GM12878 (cell line): ENCODE measurements at regions not wholly inside any gene's neighbourhood (a gene's known extent, or its start where the extent isn't known, plus 50 kb on each side); places are given as distances from the start of the nearest gene placed in this dataset.

Experiments used
- ATAC-seq: fragments of 200-7000 bp; cut with Tn5 transposase; 3 replicates; pipeline ENCODE4 v1.9.1; 2020; ENCODE audit warnings: mild to moderate bottlenecking, moderate library complexity
- BruUV-seq: library from RNA; stranded (reverse); fragments of 400-500 nt; replicated peaks from 2 replicates; lab custom pipeline; 2021; lab: Mats Ljungman, UMichigan
- CTCF ChIA-PET: fragments of 300-600 bp; sonication (Branson Sonifier 250); formaldehyde crosslinking; extraction: SDS; loops from one replicate; lab custom pipeline; 2021; ENCODE audit warnings: inconsistent platforms; lab: Yijun Ruan, JAX
- POLR2A ChIA-PET: fragments of 350-600 bp; formaldehyde crosslinking; extraction: SDS; loops from one replicate; lab custom pipeline; 2021; ENCODE audit warnings: inconsistent platforms; lab: Charles Lee
- RAD21 ChIA-PET: fragments of 300-600 bp; sonication (Branson Sonifier 250); formaldehyde crosslinking; loops from one replicate; lab custom pipeline; 2023; ENCODE audit warnings: antibody characterized with exemption; ENCODE audit not compliant: unreplicated experiment; lab: Charles Lee
- SMC1A ChIA-PET: fragments of 300-600 bp; sonication (Branson Sonifier 250); formaldehyde crosslinking; loops from one replicate; lab custom pipeline; 2023; ENCODE audit not compliant: unreplicated experiment, uncharacterized antibody; lab: Charles Lee
- DNase-seq: peaks from one replicate; pipeline ENCODE4 v3.0.0-alpha.2; 2011; ENCODE audit warnings: low read depth, low spot score
- FAIRE-seq: peaks from 3 replicates; lab custom pipeline; 2011; peaks lifted over from hg19 to GRCh38; lab: Jason Lieb, UNC
- H2AFZ ChIP-seq: 2 replicates; pipeline ENCODE4 v1.6.0; 2011; ENCODE audit warnings: low read depth, low read length, control low read depth; ENCODE audit not compliant: control insufficient read depth
- H3K27ac ChIP-seq: 2 replicates; pipeline ENCODE4 v1.5.1; 2011; ENCODE audit warnings: control low read depth; ENCODE audit not compliant: control insufficient read depth, insufficient read depth
- H3K27me3 ChIP-seq, 2 experiments: replicated peaks in 1 of 2; 2 replicates each; pipeline versions ENCODE4 v1.6.0 to v1.6.1; 2011; ENCODE audit warnings: low read length in 1 of 2; ENCODE audit not compliant: control insufficient read depth in 2 of 2, insufficient read depth in 2 of 2
- H3K36me3 ChIP-seq, 2 experiments: 2 replicates each; pipeline ENCODE4 v1.5.1; 2011; ENCODE audit warnings: low read length in 1 of 2; ENCODE audit not compliant: control insufficient read depth in 2 of 2, insufficient read depth in 2 of 2
- H3K4me1 ChIP-seq: 2 replicates; pipeline ENCODE4 v1.6.1; 2011; ENCODE audit warnings: mild to moderate bottlenecking, low read length, moderate library complexity, mixed read lengths; ENCODE audit not compliant: control insufficient read depth, insufficient read depth
- H3K4me2 ChIP-seq: 2 replicates; pipeline ENCODE4 v1.6.0; 2011; ENCODE audit warnings: control low read depth; ENCODE audit not compliant: control insufficient read depth, insufficient read depth
- H3K4me3 ChIP-seq: fragments of 200-600 bp; sonication (generic); 2 replicates; pipeline ENCODE4 v1.5.1; 2016
- H3K79me2 ChIP-seq: 2 replicates; pipeline ENCODE4 v1.6.0; 2011; ENCODE audit warnings: low read length; ENCODE audit not compliant: control insufficient read depth, insufficient read depth
- H3K9ac ChIP-seq: 2 replicates; pipeline ENCODE4 v1.8.0; 2011; ENCODE audit warnings: low read length, control low read depth, mixed read lengths; ENCODE audit not compliant: control insufficient read depth, insufficient read depth
- H3K9me3 ChIP-seq: replicated peaks from 3 replicates; pipeline ENCODE4 v1.5.1; 2011; ENCODE audit warnings: mild to moderate bottlenecking, low read length; ENCODE audit not compliant: control insufficient read depth, insufficient read depth
- H4K20me1 ChIP-seq: 2 replicates; pipeline ENCODE4 v1.6.0; 2011; ENCODE audit not compliant: control insufficient read depth, insufficient read depth
- CBX3 ChIP-seq: fragments of 200-600 bp; sonication (generic); IDR thresholded peaks from 2 replicates; pipeline ENCODE4 v1.6.1; 2016; ENCODE audit warnings: low read depth, borderline replicate concordance
- CBX5 ChIP-seq: sonication (generic); IDR thresholded peaks from 2 replicates; pipeline ENCODE4 v1.6.1; 2016; ENCODE audit warnings: low read depth, moderate library complexity, mild to moderate bottlenecking, inconsistent platforms
- CHD1 ChIP-seq: IDR thresholded peaks from 2 replicates; pipeline ENCODE4 v1.6.1; 2012; ENCODE audit warnings: low read depth, low read length, improper control_type of control experiment
- NBN ChIP-seq: fragments of 450-650 bp; IDR thresholded peaks from 2 replicates; pipeline ENCODE4 v1.6.1; 2016
- NFYB ChIP-seq: IDR thresholded peaks from 2 replicates; pipeline ENCODE4 v1.6.1; 2011; ENCODE audit warnings: low read depth, mild to moderate bottlenecking, low read length, improper control_type of control experiment, moderate library complexity; ENCODE audit not compliant: insufficient read depth
- REST ChIP-seq: IDR thresholded peaks from 2 replicates; pipeline ENCODE4 v1.6.1; 2012; ENCODE audit warnings: mild to moderate bottlenecking, low read depth, low read length
- ZSCAN29 ChIP-seq: fragments of 450-650 bp; IDR thresholded peaks from 2 replicates; pipeline ENCODE4 v1.6.1; 2017; ENCODE audit warnings: mild to moderate bottlenecking, moderate library complexity
- WGBS: methylation state at CpG from one replicate; pipeline ENCODE4 v1.1.6; 2016; ENCODE audit warnings: low lambda C conversion rate; ENCODE audit not compliant: insufficient replicate concordance, insufficient coverage; ENCODE audit errors: missing lambda C conversion rate; 5-methylcytosine and 5-hydroxymethylcytosine counted together
- in situ Hi-C: fragments of 300-500 bp; cut with MboI; formaldehyde crosslinking; loops from 9 replicates; pipeline ENCODE4 v1.14.3; 2018; ENCODE audit warnings: mixed read lengths
- intact Hi-C: fragments of 100-400 bp; cut with micrococcal nuclease; formaldehyde crosslinking; loops from one replicate; pipeline ENCODE4 v1.14.2; 2022; ENCODE audit not compliant: unreplicated experiment
- TF ChIP-seq, protein P1 (sequence below): fragments of 450-650 bp; IDR thresholded peaks from 2 replicates; pipeline ENCODE4 v1.6.1; 2017; ENCODE audit warnings: mild to moderate bottlenecking, low read depth, inconsistent platforms; ENCODE audit not compliant: poor library complexity, severe bottlenecking
- TF ChIP-seq, protein P2 (sequence below): fragments of 450-650 bp; IDR thresholded peaks from 2 replicates; pipeline ENCODE4 v1.6.1; 2016; ENCODE audit warnings: mild to moderate bottlenecking

- no peaks in the 10 kb centered on the region for H3K36me3 ChIP-seq
- TF ChIP-seq NBN: no peak
- TF ChIP-seq CHD1: no peak
- TF ChIP-seq, protein P1, sequence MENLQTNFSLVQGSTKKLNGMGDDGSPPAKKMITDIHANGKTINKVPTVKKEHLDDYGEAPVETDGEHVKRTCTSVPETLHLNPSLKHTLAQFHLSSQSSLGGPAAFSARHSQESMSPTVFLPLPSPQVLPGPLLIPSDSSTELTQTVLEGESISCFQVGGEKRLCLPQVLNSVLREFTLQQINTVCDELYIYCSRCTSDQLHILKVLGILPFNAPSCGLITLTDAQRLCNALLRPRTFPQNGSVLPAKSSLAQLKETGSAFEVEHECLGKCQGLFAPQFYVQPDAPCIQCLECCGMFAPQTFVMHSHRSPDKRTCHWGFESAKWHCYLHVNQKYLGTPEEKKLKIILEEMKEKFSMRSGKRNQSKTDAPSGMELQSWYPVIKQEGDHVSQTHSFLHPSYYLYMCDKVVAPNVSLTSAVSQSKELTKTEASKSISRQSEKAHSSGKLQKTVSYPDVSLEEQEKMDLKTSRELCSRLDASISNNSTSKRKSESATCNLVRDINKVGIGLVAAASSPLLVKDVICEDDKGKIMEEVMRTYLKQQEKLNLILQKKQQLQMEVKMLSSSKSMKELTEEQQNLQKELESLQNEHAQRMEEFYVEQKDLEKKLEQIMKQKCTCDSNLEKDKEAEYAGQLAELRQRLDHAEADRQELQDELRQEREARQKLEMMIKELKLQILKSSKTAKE: no peak
- no peak for DNase-seq
- H4K20me1 ChIP-seq: no peaks in the 10 kb centered on the region
- ChIA-PET SMC1A (interaction anchor here (0.5 to 1.6 kb wide), 4 partner anchors 9 to 433 kb away, joined by 3 to 4 read pairs (median 3); no protein-coding TSS in a partner anchor), CTCF (interaction anchor here (0.6 to 2.4 kb wide), 2 partner anchors 13 to 155 kb away, joined by 3 to 10 read pairs; no protein-coding TSS in a partner anchor), RAD21 (no interaction called here), POLR2A (no interaction called here)
- FAIRE-seq: no peak
- H3K9ac ChIP-seq: no peak overlapping the region
- intact Hi-C loops (no loop called here), in situ Hi-C loops (no loop called here)
- ATAC-seq: no peak
- H3K4me3 ChIP-seq: no peak overlapping the region
- no peak overlapping the region for H2AFZ ChIP-seq
- WGBS: 34% methylated on average over 4 of the region's 4 CpGs
- H3K79me2 ChIP-seq: no peaks in the 10 kb centered on the region
- no TSS peak for BruUV-seq
- H3K4me2 ChIP-seq: no peak overlapping the region
- no peaks in the 10 kb centered on the region for H3K4me1 ChIP-seq
- H3K27me3 ChIP-seq: peaks cover 0 to 11% of the 10 kb centered on the region in 2 experiments; a peak in 3 of 4 replicates
- H3K9me3 ChIP-seq: no peaks in the 10 kb centered on the region
- no peak overlapping the region for H3K27ac ChIP-seq
Observed at GRCh38 chr1:117689997-117690625, 84.3 kb downstream of the TENT5C start.

DNA sequence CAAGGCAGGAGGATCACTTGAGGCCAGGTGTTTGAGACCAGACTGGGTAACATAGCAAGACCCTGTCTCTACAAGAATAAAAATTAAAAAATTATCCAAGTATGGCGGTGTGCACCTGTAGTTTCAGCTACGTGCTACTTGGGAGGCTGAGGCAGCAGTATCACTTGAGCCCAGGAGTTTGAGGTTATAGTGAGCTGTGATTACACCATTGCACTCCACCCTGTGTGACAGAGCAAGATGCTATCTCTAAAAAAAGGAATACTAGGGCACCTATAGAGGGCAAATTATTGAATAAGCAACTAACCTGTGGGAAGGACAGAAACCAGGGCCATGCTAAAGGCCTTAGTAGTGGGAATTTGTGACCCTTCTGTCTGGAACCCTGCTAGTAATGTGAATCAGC, 86.1 kb downstream of the TENT5C start:
- H3K4me3 ChIP-seq: no peak overlapping the region
- no peak for ATAC-seq
- H3K9me3 ChIP-seq: no peaks in the 10 kb centered on the region
- no peaks in the 10 kb centered on the region for H3K79me2 ChIP-seq
- no peaks in the 10 kb centered on the region for H3K36me3 ChIP-seq
- H3K9ac ChIP-seq: no peak overlapping the region
- H4K20me1 ChIP-seq: no peaks in the 10 kb centered on the region
- CTCF ChIA-PET: interaction anchor here (0.6 kb wide), 1 partner anchor 14 kb away, joined by 3 read pairs; no protein-coding TSS in a partner anchor
- H3K27me3 ChIP-seq: peaks cover 0 to 20% of the 10 kb centered on the region in 2 experiments; a peak in 3 of 4 replicates
- H3K27ac ChIP-seq: no peak overlapping the region
- BruUV-seq: no TSS peak
- H2AFZ ChIP-seq: no peak overlapping the region
- WGBS: 76% methylated on average over 2 of the region's 2 CpGs
- DNase-seq: no peak
- no peak for FAIRE-seq
- intact Hi-C loops: no loop called here
- H3K4me2 ChIP-seq: no peak overlapping the region
- RAD21 ChIA-PET: no interaction called here
- SMC1A ChIA-PET: interaction anchor here (1.0 kb wide), 1 partner anchor 9 kb away, joined by 3 read pairs; no protein-coding TSS in a partner anchor
- no peaks in the 10 kb centered on the region for H3K4me1 ChIP-seq
- in situ Hi-C loops: no loop called here
- POLR2A ChIA-PET: no interaction called here
- TF ChIP-seq ZSCAN29 (no peak), REST (no peak), NFYB (no peak), CBX3 (no peak), CBX5 (no peak)
- TF ChIP-seq, protein P2, sequence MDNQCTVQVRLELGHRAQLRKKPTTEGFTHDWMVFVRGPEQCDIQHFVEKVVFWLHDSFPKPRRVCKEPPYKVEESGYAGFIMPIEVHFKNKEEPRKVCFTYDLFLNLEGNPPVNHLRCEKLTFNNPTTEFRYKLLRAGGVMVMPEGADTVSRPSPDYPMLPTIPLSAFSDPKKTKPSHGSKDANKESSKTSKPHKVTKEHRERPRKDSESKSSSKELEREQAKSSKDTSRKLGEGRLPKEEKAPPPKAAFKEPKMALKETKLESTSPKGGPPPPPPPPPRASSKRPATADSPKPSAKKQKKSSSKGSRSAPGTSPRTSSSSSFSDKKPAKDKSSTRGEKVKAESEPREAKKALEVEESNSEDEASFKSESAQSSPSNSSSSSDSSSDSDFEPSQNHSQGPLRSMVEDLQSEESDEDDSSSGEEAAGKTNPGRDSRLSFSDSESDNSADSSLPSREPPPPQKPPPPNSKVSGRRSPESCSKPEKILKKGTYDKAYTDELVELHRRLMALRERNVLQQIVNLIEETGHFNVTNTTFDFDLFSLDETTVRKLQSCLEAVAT: no peak
